Ascending aorta (tissue), 2 donors: ENCODE measurements at regions not wholly inside any gene's neighbourhood (a gene's known extent, or its start where the extent isn't known, plus 50 kb on each side); places are given as distances from the start of the nearest gene placed in this dataset.

Experiments used
- DNase-seq, 2 donors: peaks; one replicate each; pipeline ENCODE4 v3.0.0-alpha.2; 2019; ENCODE audit warnings: low spot score in 2 of 2
- H3K27ac ChIP-seq, 2 donors: fragments of 200-600 bp; sonication (generic); one replicate each; pipeline ENCODE4 v1.5.1; 2016 to 2017; ENCODE audit warnings: mild to moderate bottlenecking in 1 of 2
- H3K27me3 ChIP-seq: fragments of 200-600 bp; sonication (generic); one replicate; pipeline ENCODE4 v1.5.1; 2017
- H3K36me3 ChIP-seq, 2 donors: fragments of 200-600 bp; sonication (generic); one replicate each; pipeline ENCODE4 v1.5.1; 2016
- H3K4me1 ChIP-seq, 2 donors: fragments of 200-600 bp; sonication (generic); one replicate each; pipeline ENCODE4 v1.5.1; 2016 to 2017; ENCODE audit warnings: mild to moderate bottlenecking in 1 of 2
- H3K4me3 ChIP-seq, 2 donors: fragments of 200-600 bp; sonication (generic); one replicate each; pipeline ENCODE4 v1.5.1; 2016 to 2017; ENCODE audit warnings: mild to moderate bottlenecking in 1 of 2
- H3K9me3 ChIP-seq, 2 donors: fragments of 200-600 bp; sonication (generic); one replicate each; pipeline ENCODE4 v1.5.1; 2016
- CTCF ChIP-seq, 3 experiments: fragments of 200-600 bp in 2 of 3; fragments of 450-650 bp in 1 of 3; sonication (generic) in 2 of 3; IDR thresholded peaks; one replicate each; pipeline ENCODE4 v1.5.1; 2016 to 2019; ENCODE audit warnings: antibody characterized with exemption in 3 of 3, mild to moderate bottlenecking in 1 of 3, moderate library complexity in 1 of 3
- intact Hi-C: fragments of 100-400 bp; cut with DNase I; formaldehyde crosslinking; loops from one replicate; pipeline ENCODE4 v1.15.1; 2023

GRCh38 chr1:81392526-81393226, 408.1 kb upstream of the ADGRL2 start:
- no peak for DNase-seq
- no peak for TF ChIP-seq CTCF (IDR thresholded peaks at IDR 0.05)
- Histone ChIP-seq H3K9me3 (no peaks in the 10 kb centered on the region), H3K36me3 (no peaks in the 10 kb centered on the region), H3K4me1 (no peaks in the 10 kb centered on the region), H3K4me3 (no peak overlapping the region), H3K27ac (no peak overlapping the region), H3K27me3 (no peaks in the 10 kb centered on the region)
- intact Hi-C loops: no loop called here

- H3K4me3 ChIP-seq: no peak overlapping the region
- no peaks in the 10 kb centered on the region for H3K4me1 ChIP-seq
- no peaks in the 10 kb centered on the region for H3K36me3 ChIP-seq
- TF ChIP-seq CTCF (IDR thresholded peaks at IDR 0.05): no peak
- H3K27ac ChIP-seq: no peak overlapping the region
- H3K27me3 ChIP-seq: no peaks in the 10 kb centered on the region
- no peak for DNase-seq
- H3K9me3 ChIP-seq: no peaks in the 10 kb centered on the region
- intact Hi-C loops: no loop called here
Observed at GRCh38 chr1:81391125-81391828, 409.5 kb upstream of the ADGRL2 start.

- no peaks in the 10 kb centered on the region for H3K36me3 ChIP-seq
- H3K27ac ChIP-seq: no peak overlapping the region
- H3K4me3 ChIP-seq: no peak overlapping the region
- no peaks in the 10 kb centered on the region for H3K4me1 ChIP-seq
- intact Hi-C loops: no loop called here
- no peaks in the 10 kb centered on the region for H3K9me3 ChIP-seq
- TF ChIP-seq CTCF (IDR thresholded peaks at IDR 0.05): no peak
- no peak for DNase-seq
- H3K27me3 ChIP-seq: no peaks in the 10 kb centered on the region
Observed at GRCh38 chr1:81388435-81388834, 412.3 kb upstream of the ADGRL2 start.

- no peaks in the 10 kb centered on the region for H3K36me3 ChIP-seq
- no peak overlapping the region for H3K4me3 ChIP-seq
- DNase-seq: no peak
- TF ChIP-seq CTCF (IDR thresholded peaks at IDR 0.05): no peak
- no peaks in the 10 kb centered on the region for H3K9me3 ChIP-seq
- H3K4me1 ChIP-seq: no peaks in the 10 kb centered on the region
- no peaks in the 10 kb centered on the region for H3K27me3 ChIP-seq
- no peak overlapping the region for H3K27ac ChIP-seq
- intact Hi-C loops: no loop called here
Observed at GRCh38 chr1:81387446-81387845, 413.3 kb upstream of the ADGRL2 start.

GRCh38 chr1:81382561-81382960, 418.2 kb upstream of the ADGRL2 start:
- intact Hi-C loops: no loop called here
- Histone ChIP-seq H3K27me3 (no peaks in the 10 kb centered on the region), H3K36me3 (no peaks in the 10 kb centered on the region), H3K4me1 (no peaks in the 10 kb centered on the region), H3K4me3 (no peak overlapping the region), H3K9me3 (no peaks in the 10 kb centered on the region), H3K27ac (no peak overlapping the region)
- TF ChIP-seq CTCF (IDR thresholded peaks at IDR 0.05): no peak
- no peak for DNase-seq
